Left colon (tissue), 2 donors: ENCODE measurements at regions not wholly inside any gene's neighbourhood (a gene's known extent, or its start where the extent isn't known, plus 50 kb on each side); places are given as distances from the start of the nearest gene placed in this dataset.
A peak's percentile ranks its signal among the peaks of the same experiment; 100 is the strongest.

ENCODE experiments used
- ATAC-seq: fragments of 200-7000 bp; cut with Tn5 transposase; one replicate; pipeline ENCODE4 v1.9.1; 2020; ENCODE audit warnings: mild to moderate bottlenecking, moderate library complexity
- DNase-seq, 2 donors: peaks; one replicate each; pipeline ENCODE4 v3.0.0-alpha.2; 2020
- intact Hi-C, 2 donors: fragments of 100-400 bp; cut with DNase I in 1 of 2; cut with micrococcal nuclease in 1 of 2; formaldehyde crosslinking; loops; one replicate each; pipeline versions ENCODE4 v1.11.2 to v1.14.0; 2022; cut with DNase I, micrococcal nuclease
- donor health status: DM: no; HTN: no; CAD: no.
- donor health status: DM: yes; HTN: yes; CAD: no.

GRCh38 chr2:8022908-8023640 lies 658.8 kb upstream of the ID2 start:
- DNase-seq, result no peak
- no peak for ATAC-seq

DNA sequence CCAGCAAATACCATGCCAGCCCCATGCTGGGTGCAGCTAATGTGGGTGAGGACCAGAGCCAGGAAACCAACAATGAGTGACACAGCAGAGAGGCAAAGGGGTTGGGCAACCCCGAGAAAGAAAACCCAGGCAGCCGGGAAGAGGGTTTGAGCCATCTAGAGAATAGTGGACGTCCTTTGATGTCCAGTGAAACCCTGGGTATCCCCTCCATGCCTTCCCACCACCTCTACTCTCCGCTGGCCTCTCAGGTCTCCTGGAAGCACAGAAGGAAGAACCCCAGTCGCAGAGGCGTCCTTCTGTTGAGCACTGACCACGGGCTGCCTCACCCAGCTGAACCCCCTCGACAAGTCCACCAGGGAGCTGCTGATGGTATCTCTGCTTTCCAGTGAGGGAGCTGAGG lies 657.4 kb upstream of the ID2 start:
- intact Hi-C loops, result no loop called here
- ATAC-seq (no peak), DNase-seq (no peak)

More at GRCh38 chr2:8022908-8023640, 658.8 kb upstream of the ID2 start:
- intact Hi-C loops, result no loop called here

- ATAC-seq (no peak), DNase-seq (no peak)
- intact Hi-C loops, result no loop called here
These were observed 655.5 kb upstream of the ID2 start for GRCh38 chr2:8026381-8026780.

- DNase-seq (no peak), ATAC-seq (no peak)
- intact Hi-C loops, result no loop called here
These were observed 654.5 kb upstream of the ID2 start for GRCh38 chr2:8027387-8027786.

DNA sequence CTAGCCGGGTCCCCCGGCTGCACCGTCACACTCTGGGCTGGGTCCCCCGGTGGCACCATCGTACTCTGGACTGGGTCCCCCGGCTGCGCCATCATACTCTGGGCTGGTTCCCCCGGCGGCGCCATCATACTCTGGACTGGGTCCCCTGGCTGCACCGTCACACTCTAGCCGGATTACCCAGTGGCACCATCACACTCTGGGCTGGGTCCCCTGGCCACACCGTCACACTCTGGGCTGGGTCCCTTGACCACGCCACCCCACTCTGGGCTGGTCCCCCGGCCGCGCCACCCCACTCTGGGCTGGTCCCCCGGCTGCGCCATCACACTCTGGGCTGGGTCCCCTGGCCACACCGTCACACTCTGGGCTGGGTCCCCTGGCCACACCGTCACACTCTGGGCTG lies 653.8 kb upstream of the ID2 start:
- DNase-seq, result no peak
- intact Hi-C loops, result no loop called here
- no peak for ATAC-seq

DNA sequence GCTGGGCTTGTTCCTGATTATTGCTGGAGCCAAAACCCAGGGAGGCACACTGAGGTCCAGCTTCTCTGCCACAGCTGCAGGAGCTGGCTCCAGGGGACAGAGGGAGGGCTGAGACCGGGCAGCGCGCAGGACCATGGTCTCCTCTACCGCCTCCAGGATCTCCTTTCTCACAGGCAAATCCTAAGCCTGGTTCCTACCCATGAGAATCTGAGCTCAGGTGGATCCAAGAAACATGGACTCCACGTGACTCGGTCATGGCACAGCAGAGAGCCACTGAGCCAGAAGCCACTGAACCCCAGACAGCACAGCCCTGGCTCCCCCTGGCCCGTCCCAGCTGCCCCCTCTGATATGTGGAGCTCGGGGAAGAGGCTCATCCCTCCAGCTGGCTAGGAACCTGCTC lies 653.4 kb upstream of the ID2 start:
- DNase-seq, result no peak
- intact Hi-C loops, result no loop called here
- ATAC-seq, result no peak

DNA sequence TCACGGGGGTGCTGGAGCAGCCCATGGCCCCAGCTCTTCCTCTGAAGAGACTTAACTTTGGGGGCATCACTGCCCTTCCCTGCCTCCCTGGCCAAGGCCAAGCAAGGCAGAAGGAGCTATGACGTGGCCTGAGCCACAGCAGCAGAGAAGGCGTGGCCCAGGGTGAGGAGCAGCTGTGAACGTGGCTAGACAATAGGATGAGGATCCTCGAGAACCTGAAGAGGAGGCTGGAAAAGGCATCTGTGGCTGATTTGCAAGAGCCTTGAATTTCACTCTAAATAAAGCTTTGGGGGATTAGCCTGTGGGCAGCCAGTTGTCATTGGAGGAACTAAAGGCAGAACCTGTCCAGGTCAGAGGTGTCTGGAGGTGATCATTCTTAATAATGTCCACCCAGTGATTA lies 652.9 kb upstream of the ID2 start:
- no peak for ATAC-seq
- intact Hi-C loops, result no loop called here
- no peak for DNase-seq

DNA sequence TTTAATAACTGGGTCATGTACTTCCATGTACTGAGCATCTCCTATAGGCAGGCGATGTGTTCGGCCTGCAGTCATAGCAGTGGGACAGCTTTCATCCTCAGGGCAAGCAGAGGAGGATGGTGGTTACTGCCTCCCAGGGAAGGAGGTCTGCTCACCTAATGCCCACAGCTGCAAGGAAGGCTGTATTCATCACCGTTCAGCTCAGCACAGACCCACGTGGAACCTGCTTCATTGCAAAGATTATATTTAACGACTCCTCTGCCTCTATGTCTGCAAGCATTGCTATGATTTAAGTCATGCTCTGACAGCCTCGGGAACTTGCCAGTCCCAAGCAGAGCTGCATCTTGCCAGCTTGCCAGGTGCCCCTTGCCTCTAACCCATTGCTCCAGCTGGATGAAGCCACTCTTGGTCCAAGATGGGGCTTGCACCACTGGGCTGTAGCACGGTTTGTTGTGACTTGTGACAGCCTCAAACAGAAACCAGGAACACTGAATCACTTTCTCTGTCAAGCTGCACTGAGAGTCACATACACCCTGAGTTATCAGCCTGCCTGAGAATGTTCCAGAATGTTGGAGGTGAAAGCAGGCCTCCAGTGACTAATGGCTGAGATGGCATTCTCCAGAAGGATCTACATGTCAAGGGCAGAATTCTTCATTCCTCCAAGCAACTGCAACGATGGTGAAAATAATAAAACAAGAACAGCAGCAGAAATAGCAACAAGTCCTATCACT lies 651.1 kb upstream of the ID2 start:
- DNase-seq (no peak), ATAC-seq (no peak)
- intact Hi-C loops, result no loop called here

- DNase-seq (no peak), ATAC-seq (no peak)
- intact Hi-C loops, result no loop called here
These were observed 650.5 kb upstream of the ID2 start for GRCh38 chr2:8031370-8031769.

GRCh38 chr2:8033546-8034096 lies 648.2 kb upstream of the ID2 start:
- ATAC-seq (no peak), DNase-seq (no peak)
- intact Hi-C loops, result no loop called here

DNA sequence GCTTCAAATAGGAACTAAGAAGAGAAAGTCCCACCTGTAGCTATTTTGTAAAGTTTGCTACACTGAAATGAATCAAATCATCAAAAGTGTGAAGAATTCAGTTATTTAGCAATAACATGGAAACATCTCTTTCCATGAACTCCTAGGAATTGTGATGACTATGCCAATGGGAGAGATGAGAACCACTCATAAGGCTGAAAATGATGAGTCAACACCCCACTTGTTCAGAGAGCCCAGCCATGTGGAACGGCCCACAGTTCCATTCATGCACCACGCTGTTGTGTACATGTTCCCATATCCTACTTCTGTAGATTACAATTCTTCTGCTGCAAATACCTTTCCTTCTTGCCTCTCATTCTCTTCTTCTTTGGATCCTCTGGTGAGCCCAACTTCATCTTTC lies 645.5 kb upstream of the ID2 start:
- intact Hi-C loops, result no loop called here
- DNase-seq, result no peak
- no peak for ATAC-seq

GRCh38 chr2:8039732-8040131 lies 642.1 kb upstream of the ID2 start:
- no peak for DNase-seq
- intact Hi-C loops, result no loop called here
- no peak for ATAC-seq

GRCh38 chr2:8043295-8043694 lies 638.6 kb upstream of the ID2 start:
- ATAC-seq, result no peak

GRCh38 chr2:8044046-8044594 lies 637.7 kb upstream of the ID2 start:
- no peak for ATAC-seq
- intact Hi-C loops, result no loop called here
- no peak for DNase-seq

More at GRCh38 chr2:8043295-8043694, 638.6 kb upstream of the ID2 start:
- DNase-seq, result no peak
- intact Hi-C loops, result no loop called here

GRCh38 chr2:8045081-8045614 lies 636.7 kb upstream of the ID2 start:
- ATAC-seq (no peak), DNase-seq (no peak)
- intact Hi-C loops, result no loop called here

DNA sequence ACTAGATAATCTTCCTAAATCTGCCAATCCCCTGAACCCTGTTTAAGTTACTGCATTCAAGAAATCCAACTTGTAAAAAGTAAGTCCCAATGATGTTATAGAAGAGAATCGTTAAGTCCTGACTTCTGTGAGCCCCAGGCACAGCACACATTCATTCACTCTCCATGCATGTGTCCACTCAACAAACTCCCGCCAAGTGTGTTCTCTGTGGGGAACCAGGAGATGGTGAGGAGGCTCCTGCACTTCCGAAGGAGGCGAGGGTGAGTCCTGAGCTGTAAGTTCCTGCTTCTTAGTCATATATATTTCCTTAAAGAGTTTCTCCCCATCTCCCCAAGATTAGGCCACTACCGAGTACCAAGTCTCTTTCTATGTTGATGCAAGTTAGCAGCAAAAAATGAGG lies 635.0 kb upstream of the ID2 start:
- DNase-seq (no peak), ATAC-seq (no peak)
- intact Hi-C loops, result no loop called here

GRCh38 chr2:8049176-8049575 lies 632.7 kb upstream of the ID2 start:
- no peak for DNase-seq
- ATAC-seq, result no peak
- intact Hi-C loops, result no loop called here

DNA sequence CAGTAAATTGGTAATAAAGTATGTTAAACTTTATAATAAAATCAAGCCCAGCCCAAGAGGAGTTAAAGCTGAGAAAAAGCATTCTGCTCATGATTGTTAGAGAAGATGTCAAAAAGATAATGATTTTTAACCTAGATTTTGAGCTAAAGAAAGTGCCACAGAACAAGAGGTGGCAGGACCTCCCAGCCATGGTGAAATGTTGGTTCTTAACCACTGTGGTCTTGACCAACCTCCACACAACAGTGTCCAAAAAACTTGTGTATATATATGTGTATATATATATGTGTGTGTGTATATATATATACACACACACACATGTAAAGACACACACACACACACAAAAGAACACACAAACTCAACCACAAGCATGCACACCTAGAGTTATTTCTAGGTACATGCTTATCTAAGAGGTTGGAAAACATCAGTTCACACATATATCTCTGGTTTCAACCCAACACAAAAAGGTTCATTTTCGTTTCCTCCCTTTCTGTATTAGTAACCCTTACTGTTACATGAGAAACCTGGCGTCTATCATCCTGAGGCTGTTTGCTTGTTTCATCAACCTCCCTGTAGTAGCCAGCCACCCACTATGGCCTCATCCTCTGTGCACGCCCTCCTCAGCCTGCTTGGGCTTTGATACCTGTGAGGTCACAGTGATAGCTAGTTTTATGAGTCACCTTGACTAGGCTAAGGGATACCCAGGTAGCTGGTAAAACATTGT lies 631.8 kb upstream of the ID2 start:
- ATAC-seq (peak; percentile 67), DNase-seq (no peak)
- intact Hi-C loops, result no loop called here

DNA sequence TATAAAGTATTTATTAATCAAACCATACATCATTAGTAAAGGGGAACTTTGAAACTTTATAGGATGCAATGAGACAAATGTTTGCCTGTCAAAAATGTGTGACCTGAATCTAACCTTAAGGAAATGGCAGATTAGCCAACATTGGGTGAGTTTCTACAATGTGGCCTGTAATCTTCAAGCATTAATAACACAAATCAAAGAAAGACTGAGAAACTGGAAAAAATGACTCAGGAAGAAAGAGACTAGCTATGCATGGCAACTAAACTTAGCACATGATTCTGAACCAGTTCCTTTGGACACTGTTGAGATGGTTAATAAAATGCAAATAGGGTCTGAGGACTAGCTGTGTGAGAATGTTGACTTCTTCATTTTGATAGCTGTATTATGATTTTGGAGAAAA lies 628.6 kb upstream of the ID2 start:
- ATAC-seq (no peak), DNase-seq (no peak)
- intact Hi-C loops, result no loop called here
